ENCODE measurements at regions not wholly inside any gene's neighbourhood (a gene's known extent, or its start where the extent isn't known, plus 50 kb on each side); places are given as distances from the start of the nearest gene placed in this dataset.

DNA sequence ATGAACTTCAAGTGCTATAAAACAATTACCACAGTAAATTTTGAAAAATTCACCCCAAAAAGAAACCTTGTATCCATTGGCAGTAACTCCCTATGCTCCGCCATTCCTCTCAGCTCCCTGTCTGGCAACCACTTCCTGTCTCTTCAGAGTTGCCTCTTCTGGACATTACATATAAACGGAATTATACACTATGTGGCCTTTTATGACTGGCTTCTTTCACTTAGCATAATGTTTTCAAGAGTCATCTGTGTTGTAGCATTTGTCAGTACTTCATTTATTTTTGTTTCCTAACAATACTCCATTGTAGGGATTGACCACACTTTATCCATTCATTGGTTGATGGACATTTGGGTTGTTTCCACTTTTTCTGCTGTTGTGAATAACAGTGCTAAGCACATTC is 50.1 kb downstream of the CEP43 start:
- DNase-seq (ENCODE audit: extremely low read depth, low read depth) = no peak
- TF ChIP-seq, protein P1, sequence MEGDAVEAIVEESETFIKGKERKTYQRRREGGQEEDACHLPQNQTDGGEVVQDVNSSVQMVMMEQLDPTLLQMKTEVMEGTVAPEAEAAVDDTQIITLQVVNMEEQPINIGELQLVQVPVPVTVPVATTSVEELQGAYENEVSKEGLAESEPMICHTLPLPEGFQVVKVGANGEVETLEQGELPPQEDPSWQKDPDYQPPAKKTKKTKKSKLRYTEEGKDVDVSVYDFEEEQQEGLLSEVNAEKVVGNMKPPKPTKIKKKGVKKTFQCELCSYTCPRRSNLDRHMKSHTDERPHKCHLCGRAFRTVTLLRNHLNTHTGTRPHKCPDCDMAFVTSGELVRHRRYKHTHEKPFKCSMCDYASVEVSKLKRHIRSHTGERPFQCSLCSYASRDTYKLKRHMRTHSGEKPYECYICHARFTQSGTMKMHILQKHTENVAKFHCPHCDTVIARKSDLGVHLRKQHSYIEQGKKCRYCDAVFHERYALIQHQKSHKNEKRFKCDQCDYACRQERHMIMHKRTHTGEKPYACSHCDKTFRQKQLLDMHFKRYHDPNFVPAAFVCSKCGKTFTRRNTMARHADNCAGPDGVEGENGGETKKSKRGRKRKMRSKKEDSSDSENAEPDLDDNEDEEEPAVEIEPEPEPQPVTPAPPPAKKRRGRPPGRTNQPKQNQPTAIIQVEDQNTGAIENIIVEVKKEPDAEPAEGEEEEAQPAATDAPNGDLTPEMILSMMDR (IDR thresholded peaks at IDR 0.05; ENCODE audit: low read depth, low read length) = no peak

DNA sequence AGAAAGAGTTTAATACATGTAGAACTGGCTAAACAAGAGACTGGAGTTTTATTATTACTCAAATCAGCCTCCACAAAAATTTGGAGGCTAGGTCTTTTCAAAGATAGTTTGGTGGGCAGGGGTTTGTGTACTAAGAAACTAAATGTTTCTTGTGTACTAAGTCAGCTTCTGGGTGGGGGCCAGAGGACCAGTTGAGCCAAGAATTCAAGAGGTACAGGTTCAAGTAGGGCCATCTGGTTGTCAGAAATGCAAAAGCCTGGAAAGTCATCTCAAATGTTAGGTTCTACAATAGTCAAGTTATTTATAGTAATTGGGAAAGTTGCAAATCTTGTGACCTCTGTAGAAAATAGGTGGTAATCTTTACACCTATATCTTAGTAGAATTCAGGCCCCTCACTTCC is 51.7 kb downstream of the CEP43 start:
- TF ChIP-seq, protein P1 (IDR thresholded peaks at IDR 0.05; ENCODE audit: low read depth, low read length) = no peak
- DNase-seq (ENCODE audit: extremely low read depth, low read depth) = no peak

DNA sequence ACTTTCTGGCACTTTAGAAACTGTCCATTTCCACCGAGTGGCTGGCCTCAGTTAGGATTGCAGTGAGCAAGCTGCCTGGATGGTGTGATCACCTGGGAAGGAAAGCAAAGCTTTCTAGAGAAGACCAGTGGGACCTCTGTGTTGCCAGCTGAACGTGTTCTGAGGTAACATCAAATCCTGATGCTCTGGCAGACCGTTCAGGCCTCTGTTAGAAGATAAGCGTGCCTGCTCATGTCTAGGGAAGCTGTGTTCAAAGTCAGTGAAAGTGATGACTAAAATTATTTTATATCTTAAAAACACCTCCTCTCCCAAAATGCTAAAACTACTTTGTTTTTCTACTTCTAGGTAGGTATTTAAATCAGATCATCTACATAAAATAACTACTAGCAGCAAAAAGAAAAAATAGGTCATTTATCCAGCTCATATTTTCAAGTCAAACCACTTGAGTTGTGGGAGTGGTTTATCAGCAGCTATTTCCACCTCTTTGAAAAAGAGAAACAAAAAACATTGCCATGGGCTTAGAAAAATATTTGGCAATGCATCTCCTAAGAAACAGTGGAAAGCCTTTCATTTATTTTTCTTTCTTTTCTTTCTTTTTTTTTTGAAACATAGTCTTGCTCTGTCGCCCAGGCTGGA is 54.8 kb downstream of the CEP43 start:
- TF ChIP-seq, protein P1 (IDR thresholded peaks at IDR 0.05; ENCODE audit: low read depth, low read length) = no peak
- DNase-seq (ENCODE audit: extremely low read depth, low read depth) = no peak

DNA sequence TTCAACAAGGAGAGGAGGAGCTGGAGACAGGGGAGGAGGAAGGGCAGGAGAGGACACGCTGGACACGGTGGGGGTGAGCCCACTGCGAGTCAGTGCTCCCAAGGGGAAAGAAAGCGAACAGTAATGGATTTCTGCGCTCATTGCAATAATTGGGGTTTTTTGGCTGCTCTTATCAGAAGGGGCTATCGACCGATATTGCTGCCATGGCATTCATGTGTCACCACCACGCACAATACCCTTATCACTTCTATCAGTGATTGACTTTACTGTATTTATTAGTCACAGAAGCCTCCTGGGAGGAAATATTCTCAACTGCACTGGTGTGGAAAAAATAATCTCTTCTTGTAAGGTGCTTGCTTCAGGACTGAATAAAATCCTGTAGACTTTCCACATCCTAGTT is 55.8 kb downstream of the CEP43 start:
- no peak for DNase-seq (ENCODE audit: extremely low read depth, low read depth)
- TF ChIP-seq, protein P1 (IDR thresholded peaks at IDR 0.05; ENCODE audit: low read depth, low read length) = no peak

DNA sequence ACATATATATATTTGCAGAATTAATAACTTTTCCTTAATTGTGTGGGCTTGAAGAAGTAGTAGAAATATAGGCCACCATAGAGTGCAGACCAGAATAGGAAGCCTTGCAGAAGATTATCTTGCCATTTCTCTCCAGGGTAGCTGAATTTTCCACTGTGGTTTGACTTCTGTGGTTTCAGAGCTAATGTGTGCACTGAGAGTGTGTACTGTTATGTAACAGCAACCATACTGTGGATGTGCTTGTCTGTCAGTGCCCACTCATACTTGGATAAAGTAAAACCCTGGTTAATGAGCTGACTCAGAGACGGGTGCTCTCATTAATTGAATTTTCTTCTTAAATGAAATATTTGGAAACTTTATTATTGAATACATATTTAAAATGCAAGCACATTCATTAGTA is 57.2 kb downstream of the CEP43 start:
- no peak for DNase-seq (ENCODE audit: extremely low read depth, low read depth)
- TF ChIP-seq, protein P1 (IDR thresholded peaks at IDR 0.05; ENCODE audit: low read depth, low read length) = no peak

DNA sequence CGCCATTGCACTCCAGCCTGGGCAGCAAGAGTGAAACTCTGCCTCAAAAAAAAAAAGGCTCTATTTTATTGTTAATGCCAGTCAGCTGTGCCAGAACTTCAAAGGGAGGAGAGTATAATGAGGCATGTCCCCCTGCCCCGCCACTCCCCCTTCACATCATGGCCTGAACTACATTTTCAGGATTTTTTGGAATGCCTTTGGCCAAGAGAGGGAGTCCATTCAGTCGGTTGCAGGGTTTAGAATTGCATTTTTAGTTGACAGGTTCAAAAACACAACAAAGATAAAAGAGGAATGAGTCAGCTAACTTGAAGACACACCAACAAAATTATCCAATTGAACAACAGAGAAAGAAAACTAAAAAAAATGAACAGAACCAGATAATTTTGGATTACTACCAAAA is 59.1 kb downstream of the CEP43 start:
- TF ChIP-seq, protein P1 (IDR thresholded peaks at IDR 0.05; ENCODE audit: low read depth, low read length) = no peak
- peak; percentile 1 for DNase-seq (ENCODE audit: extremely low read depth, low read depth)

Measured in AG09319 (cell line).